H1 (cell line): ENCODE measurements at regions not wholly inside any gene's neighbourhood (a gene's known extent, or its start where the extent isn't known, plus 50 kb on each side); places are given as distances from the start of the nearest gene placed in this dataset.

Experiments used
- CTCF ChIA-PET: fragments of 300-600 bp; sonication (Branson Sonifier 250); formaldehyde crosslinking; loops from one replicate; lab custom pipeline; 2021; ENCODE audit not compliant: partially characterized antibody; lab: Charles Lee
- POLR2A ChIA-PET: fragments of 300-600 bp; sonication (Branson Sonifier 250); formaldehyde crosslinking; loops from one replicate; lab custom pipeline; 2021; ENCODE audit warnings: inconsistent platforms; ENCODE audit not compliant: partially characterized antibody; lab: Charles Lee
- DNase-seq, 2 experiments: peaks; one replicate each; pipeline versions ENCODE4 v3.0.0 to v3.0.0-alpha.2; 2010 to 2022; ENCODE audit warnings: low spot score in 2 of 2, low read depth in 1 of 2, mixed read lengths in 1 of 2
- FAIRE-seq: peaks from 2 replicates; lab custom pipeline; 2011; peaks lifted over from hg19 to GRCh38; lab: Jason Lieb, UNC
- H2AFZ ChIP-seq: 2 replicates; pipeline ENCODE4 v1.8.1; 2012; ENCODE audit warnings: low read length, inconsistent platforms
- H2AK5ac ChIP-seq: 2 replicates; pipeline ENCODE4 v1.6.1; 2013; ENCODE audit warnings: low read depth, low read length
- H2BK120ac ChIP-seq: replicated peaks from 2 replicates; pipeline ENCODE3; 2013; ENCODE audit warnings: low read depth, low read length, inconsistent platforms
- H2BK12ac ChIP-seq: 2 replicates; pipeline ENCODE4 v1.6.1; 2013; ENCODE audit warnings: low read depth, low read length
- H2BK15ac ChIP-seq: 2 replicates; pipeline ENCODE4 v1.6.1; 2013; ENCODE audit warnings: low read length
- H2BK20ac ChIP-seq: 2 replicates; pipeline ENCODE4 v1.6.1; 2013; ENCODE audit warnings: low read length
- H2BK5ac ChIP-seq: 2 replicates; pipeline ENCODE4 v1.6.1; 2013; ENCODE audit warnings: low read depth, low read length
- H3K14ac ChIP-seq: 2 replicates; pipeline ENCODE4 v1.6.1; 2013; ENCODE audit warnings: inconsistent platforms; ENCODE audit not compliant: insufficient read length
- H3K18ac ChIP-seq: 2 replicates; pipeline ENCODE4 v1.6.1; 2013; ENCODE audit warnings: low read length; ENCODE audit errors: extremely low read depth
- H3K23ac ChIP-seq: 2 replicates; pipeline ENCODE4 v1.6.1; 2013; ENCODE audit warnings: inconsistent platforms; ENCODE audit not compliant: insufficient read length
- H3K23me2 ChIP-seq: 2 replicates; pipeline ENCODE4 v1.6.1; 2013; ENCODE audit warnings: low read depth, low read length
- H3K27ac ChIP-seq: 2 replicates; pipeline ENCODE4 v1.6.1; 2011; ENCODE audit warnings: low read depth, low read length, inconsistent platforms
- H3K27me3 ChIP-seq, 4 experiments: replicated peaks in 1 of 4; 1 replicate in 1 of 4; 2 replicates in 3 of 4; pipeline versions ENCODE4 v1.6.1 to v1.8.1; 2011 to 2013; ENCODE audit warnings: low read length in 3 of 4, mild to moderate bottlenecking in 3 of 4, inconsistent platforms in 2 of 4, mixed read lengths in 2 of 4, moderate library complexity in 1 of 4; ENCODE audit not compliant: control insufficient read depth in 3 of 4, insufficient read depth in 3 of 4; ENCODE audit errors: extremely low read depth in 1 of 4
- H3K36me3 ChIP-seq, 4 experiments: 2 replicates each; pipeline versions ENCODE4 v1.6.1 to v1.8.1; 2011 to 2013; ENCODE audit warnings: mild to moderate bottlenecking in 4 of 4, low read length in 3 of 4, moderate library complexity in 2 of 4, control low read depth in 1 of 4, inconsistent platforms in 1 of 4; ENCODE audit not compliant: insufficient read depth in 4 of 4, control insufficient read depth in 2 of 4
- H3K4ac ChIP-seq: replicated peaks from 2 replicates; pipeline ENCODE3; 2013; ENCODE audit warnings: low read length, low read depth, mixed read lengths, inconsistent platforms; ENCODE audit not compliant: insufficient read length
- H3K4me1 ChIP-seq, 4 experiments: replicated peaks in 1 of 4; 1 replicate in 1 of 4; 2 replicates in 3 of 4; pipeline versions ENCODE4 v1.6.1 to v1.8.1; 2011 to 2013; ENCODE audit warnings: low read length in 3 of 4, inconsistent platforms in 2 of 4, mixed read lengths in 1 of 4; ENCODE audit not compliant: insufficient read depth in 4 of 4, control insufficient read depth in 3 of 4
- H3K4me2 ChIP-seq, 2 experiments: 2 replicates each; pipeline versions ENCODE4 v1.6.1 to v1.8.1; 2011 to 2013; ENCODE audit warnings: low read depth in 2 of 2, low read length in 2 of 2, control low read depth in 1 of 2, inconsistent platforms in 1 of 2, mild to moderate bottlenecking in 1 of 2; ENCODE audit not compliant: insufficient read depth in 1 of 2
- H3K4me3 ChIP-seq, 4 experiments: fragments of 200-600, 300-600 bp in 1 of 4; sonication (generic), shearing (Covaris generic), sonication (Bioruptor Twin) in 1 of 4; 2 replicates each; pipeline versions ENCODE4 v1.5.1 to v1.8.1; 2011 to 2016; ENCODE audit warnings: low read length in 4 of 4, low read depth in 3 of 4, control low read depth in 2 of 4, inconsistent platforms in 2 of 4, mild to moderate bottlenecking in 2 of 4, mixed read lengths in 1 of 4, moderate library complexity in 1 of 4; ENCODE audit not compliant: insufficient read depth in 2 of 4; ENCODE audit errors: extremely low read depth in 1 of 4
- H3K56ac ChIP-seq: replicated peaks from 2 replicates; pipeline ENCODE3; 2013; ENCODE audit warnings: low read depth, mild to moderate bottlenecking, mixed read lengths, low read length, inconsistent platforms; ENCODE audit not compliant: insufficient read length
- H3K79me1 ChIP-seq: 2 replicates; pipeline ENCODE4 v1.6.1; 2013; ENCODE audit warnings: low read depth, low read length, control low read depth
- H3K79me2 ChIP-seq, 2 experiments: 2 replicates each; pipeline versions ENCODE4 v1.6.1 to v1.8.1; 2012 to 2013; ENCODE audit warnings: low read length in 2 of 2, mild to moderate bottlenecking in 2 of 2, inconsistent platforms in 1 of 2; ENCODE audit not compliant: insufficient read depth in 2 of 2, control insufficient read depth in 1 of 2
- H3K9ac ChIP-seq, 4 experiments: replicated peaks in 1 of 4; 1 replicate in 1 of 4; 2 replicates in 3 of 4; pipeline versions ENCODE4 v1.6.1 to v1.8.1; 2011 to 2013; ENCODE audit warnings: low read depth in 3 of 4, low read length in 3 of 4, control low read depth in 2 of 4, mild to moderate bottlenecking in 2 of 4, moderate library complexity in 2 of 4, inconsistent platforms in 1 of 4; ENCODE audit errors: extremely low read depth in 1 of 4
- H3K9me3 ChIP-seq, 2 experiments: 2 replicates each; pipeline versions ENCODE4 v1.6.1 to v1.8.1; 2012 to 2013; ENCODE audit warnings: mild to moderate bottlenecking in 2 of 2, moderate library complexity in 2 of 2, control low read depth in 1 of 2, inconsistent platforms in 1 of 2, low read depth in 1 of 2, low read length in 1 of 2, mixed read lengths in 1 of 2; ENCODE audit not compliant: insufficient read depth in 2 of 2
- H4K20me1 ChIP-seq, 2 experiments: replicated peaks in 1 of 2; 2 replicates each; pipeline versions ENCODE3 to v1.8.1; 2011 to 2013; ENCODE audit warnings: inconsistent platforms in 2 of 2, low read length in 2 of 2, mild to moderate bottlenecking in 1 of 2; ENCODE audit not compliant: insufficient read depth in 2 of 2, control insufficient read depth in 1 of 2
- H4K5ac ChIP-seq: 2 replicates; pipeline ENCODE4 v1.6.1; 2013; ENCODE audit warnings: low read length, low read depth, mixed read lengths, inconsistent platforms; ENCODE audit not compliant: insufficient read length
- H4K8ac ChIP-seq: 2 replicates; pipeline ENCODE4 v1.8.0; 2013; ENCODE audit warnings: mild to moderate bottlenecking, moderate library complexity, low read length, inconsistent platforms; ENCODE audit not compliant: insufficient read depth; ENCODE audit errors: extremely low read depth
- H4K91ac ChIP-seq: replicated peaks from 2 replicates; pipeline ENCODE3; 2013; ENCODE audit warnings: low read length, mixed read lengths, inconsistent platforms; ENCODE audit not compliant: insufficient read length
- CHD2 ChIP-seq: IDR thresholded peaks from 2 replicates; pipeline ENCODE4 v1.6.1; 2012; ENCODE audit warnings: low read length, improper control_type of control experiment
- FOSL1 ChIP-seq: IDR thresholded peaks from 2 replicates; pipeline ENCODE4 v1.6.1; 2011; ENCODE audit warnings: mild to moderate bottlenecking, low read depth, low read length, moderate library complexity; ENCODE audit not compliant: insufficient read depth
- GABPA ChIP-seq: IDR thresholded peaks from 2 replicates; pipeline ENCODE4 v1.6.1; 2011; ENCODE audit warnings: mild to moderate bottlenecking, low read length, moderate library complexity, borderline replicate concordance; ENCODE audit not compliant: insufficient read depth
- JUN ChIP-seq: IDR thresholded peaks from 2 replicates; pipeline ENCODE4 v1.6.1; 2011; ENCODE audit warnings: low read depth, mild to moderate bottlenecking, improper control_type of control experiment, low read length
- JUND ChIP-seq: IDR thresholded peaks from 2 replicates; pipeline ENCODE4 v1.6.1; 2011; ENCODE audit warnings: mild to moderate bottlenecking, improper control_type of control experiment, low read length
- NRF1 ChIP-seq: IDR thresholded peaks from 2 replicates; pipeline ENCODE4 v1.6.1; 2011; ENCODE audit warnings: mild to moderate bottlenecking, low read depth, low read length, improper control_type of control experiment
- PHF8 ChIP-seq: fragments of 200-600 bp; sonication (generic); conservative IDR thresholded peaks from 2 replicates; pipeline ENCODE4 v1.7.1; 2012; ENCODE audit warnings: low read depth, mild to moderate bottlenecking, inconsistent platforms, low read length, moderate library complexity
- RBBP5 ChIP-seq: IDR thresholded peaks from 2 replicates; pipeline ENCODE4 v1.7.1; 2012; ENCODE audit warnings: low read depth, mild to moderate bottlenecking, inconsistent platforms, low read length, moderate library complexity, borderline replicate concordance
- RFX5 ChIP-seq: IDR thresholded peaks from 2 replicates; pipeline ENCODE4 v1.6.1; 2011; ENCODE audit warnings: low read depth, low read length, improper control_type of control experiment, borderline replicate concordance
- SIN3A ChIP-seq, 2 experiments: IDR thresholded peaks in 1 of 2; conservative IDR thresholded peaks in 1 of 2; 2 replicates each; pipeline ENCODE4 v1.6.1; 2011 to 2012; ENCODE audit warnings: low read length in 2 of 2, improper control_type of control experiment in 1 of 2, low read depth in 1 of 2, mild to moderate bottlenecking in 1 of 2
- SUZ12 ChIP-seq: fragments of 200-600 bp; sonication (generic); IDR thresholded peaks from 2 replicates; pipeline ENCODE4 v1.6.1; 2012; ENCODE audit warnings: mild to moderate bottlenecking, inconsistent platforms, low read length, moderate library complexity, mixed read lengths
- TEAD4 ChIP-seq: IDR thresholded peaks from 2 replicates; pipeline ENCODE4 v1.6.1; 2012; ENCODE audit warnings: low read depth, low read length, inconsistent platforms, mixed read lengths
- WGBS, 2 experiments: shearing (Covaris generic) in 1 of 2; methylation state at CpG; one replicate each; pipeline versions ENCODE4 v1.1.6 to v1.1.7; 2013 to 2015; ENCODE audit warnings: low lambda C conversion rate in 2 of 2, mixed read lengths in 2 of 2, inconsistent platforms in 1 of 2, low coverage in 1 of 2, missing lambda C conversion rate in 1 of 2; ENCODE audit not compliant: insufficient replicate concordance in 2 of 2, insufficient coverage in 1 of 2, insufficient read length in 1 of 2; ENCODE audit errors: extremely low coverage in 1 of 2, missing lambda C conversion rate in 1 of 2; 5-methylcytosine and 5-hydroxymethylcytosine counted together

DNA sequence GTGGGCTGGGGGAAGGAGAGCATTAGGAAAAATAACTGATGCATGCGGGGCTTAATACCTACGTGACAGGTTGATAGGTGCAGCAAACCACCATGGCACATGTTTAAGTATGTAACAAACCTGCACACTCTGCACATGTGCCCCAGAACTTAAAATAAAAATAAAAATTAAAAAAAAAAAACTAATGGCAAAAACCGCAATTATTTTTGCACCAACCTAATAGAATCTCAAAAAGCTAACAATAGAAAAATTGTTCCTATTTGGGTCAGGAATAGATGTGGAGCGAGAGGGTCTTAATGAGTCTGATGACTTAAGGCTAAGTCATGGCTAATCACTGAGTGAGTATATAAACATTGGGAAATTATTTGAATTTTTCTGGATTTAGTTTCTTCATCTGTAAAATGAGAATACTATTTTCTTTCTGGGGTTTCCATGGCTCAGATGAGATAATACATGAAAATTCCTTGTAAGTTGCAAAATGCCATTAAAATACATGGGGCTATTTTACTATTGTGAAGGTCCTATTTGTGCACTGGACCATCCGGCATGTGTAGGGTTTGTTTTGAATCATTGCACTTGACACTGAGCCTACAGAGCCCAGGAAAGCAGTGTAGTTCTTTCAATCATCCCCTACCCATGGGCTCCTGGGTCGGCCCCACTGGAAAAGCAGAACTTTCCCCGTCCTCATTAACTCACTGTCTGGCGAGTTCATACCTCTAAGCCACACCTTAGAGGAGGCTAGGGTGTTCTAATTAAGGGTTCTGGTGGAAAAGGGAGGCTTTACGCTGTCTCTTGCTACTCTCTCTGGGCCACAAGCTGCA is 164.1 kb upstream of the NTF3 start:
- H3K79me2 ChIP-seq: no peaks in the 10 kb centered on the region
- H2BK20ac ChIP-seq: no peak overlapping the region
- no peak overlapping the region for H2AK5ac ChIP-seq
- H3K4me2 ChIP-seq: peak overlapping the region in 1 of 2 experiments; percentile 43; a peak in 1 of 4 replicates
- CTCF ChIA-PET: interaction anchor here (0.9 kb wide), 1 partner anchor 85 kb away, joined by 3 read pairs; no protein-coding TSS in a partner anchor
- H3K4me1 ChIP-seq: peaks cover 0 to 7% (median 5%) of the 10 kb centered on the region in 4 experiments; a peak in 3 of 7 replicates
- no peaks in the 10 kb centered on the region for H3K27me3 ChIP-seq
- TF ChIP-seq JUN (no peak), RBBP5 (no peak), FOSL1 (no peak), TEAD4 (no peak), JUND (no peak), CHD2 (no peak), PHF8 (no peak), SIN3A (conservative IDR thresholded peaks at IDR 0.05 in 1 of 2, IDR thresholded peaks at IDR 0.05 in 1 of 2; ENCODE audit: low read depth in 1 of 2, low read length in 2 of 2) (no peak), NRF1 (no peak), SUZ12 (no peak), GABPA (no peak), RFX5 (no peak)
- H3K4me3 ChIP-seq: no peak overlapping the region
- peaks cover 0 to 3% (median 0%) of the 10 kb centered on the region in 4 experiments; a peak in 1 of 8 replicates for H3K36me3 ChIP-seq
- 91% methylated on average over 9 of the region's 9 CpGs; no CpG with 5 or more reads in 1 of the 2 experiments for WGBS, 2 experiments
- H3K23ac ChIP-seq: no peak overlapping the region
- POLR2A ChIA-PET: no interaction called here
- H3K18ac ChIP-seq: no peak overlapping the region
- H4K91ac ChIP-seq: no peak overlapping the region
- H3K9ac ChIP-seq: no peak overlapping the region
- DNase-seq (no peak), FAIRE-seq (no peak)
- H3K79me1 ChIP-seq: no peaks in the 10 kb centered on the region
- H3K9me3 ChIP-seq: no peaks in the 10 kb centered on the region
- no peak overlapping the region for H3K27ac ChIP-seq
- no peak overlapping the region for H2BK15ac ChIP-seq
- H2BK12ac ChIP-seq: no peak overlapping the region
- no peak overlapping the region for H3K56ac ChIP-seq
- no peak overlapping the region for H3K4ac ChIP-seq
- H2AFZ ChIP-seq: peak overlapping the region; percentile 75; the same call in 1 of the 2 replicates
- H2BK5ac ChIP-seq: no peak overlapping the region
- no peaks in the 10 kb centered on the region for H4K20me1 ChIP-seq
- H3K23me2 ChIP-seq: no peaks in the 10 kb centered on the region
- H4K8ac ChIP-seq: no peak overlapping the region
- no peak overlapping the region for H4K5ac ChIP-seq
- no peak overlapping the region for H2BK120ac ChIP-seq
- H3K14ac ChIP-seq: no peak overlapping the region
